Small intestine (tissue), 7 donors: ENCODE measurements at regions not wholly inside any gene's neighbourhood (a gene's known extent, or its start where the extent isn't known, plus 50 kb on each side); places are given as distances from the start of the nearest gene placed in this dataset.

Source experiments
- DNase-seq, 2 donors: peaks; one replicate each; pipeline versions ENCODE4 v3.0.0 to v3.0.0-alpha.2; 2013
- FAIRE-seq: peaks from 2 replicates; lab custom pipeline; 2012; peaks lifted over from hg19 to GRCh38; lab: Jason Lieb, UNC
- H3K27ac ChIP-seq, 3 donors: one replicate each; pipeline ENCODE4 v1.5.1; 2013; ENCODE audit warnings: low read length in 2 of 3, mild to moderate bottlenecking in 2 of 3, control low read depth in 1 of 3, inconsistent platforms in 1 of 3, low read depth in 1 of 3, moderate library complexity in 1 of 3
- H3K27me3 ChIP-seq, 3 donors: one replicate each; pipeline ENCODE4 v1.6.1; 2013; ENCODE audit warnings: low read length in 3 of 3, inconsistent platforms in 1 of 3; ENCODE audit not compliant: control insufficient read depth in 3 of 3, insufficient read depth in 3 of 3
- H3K36me3 ChIP-seq, 3 donors: one replicate each; pipeline ENCODE4 v1.6.1; 2013; ENCODE audit warnings: low read length in 3 of 3, inconsistent platforms in 1 of 3, low read depth in 1 of 3, mild to moderate bottlenecking in 1 of 3, moderate library complexity in 1 of 3; ENCODE audit not compliant: control insufficient read depth in 3 of 3, insufficient read depth in 2 of 3
- H3K4me1 ChIP-seq, 3 donors: one replicate each; pipeline ENCODE4 v1.6.1; 2013; ENCODE audit warnings: low read length in 2 of 3, inconsistent platforms in 1 of 3, low read depth in 1 of 3, mild to moderate bottlenecking in 1 of 3, moderate library complexity in 1 of 3; ENCODE audit not compliant: control insufficient read depth in 3 of 3, insufficient read depth in 2 of 3
- H3K4me3 ChIP-seq, 3 donors: one replicate each; pipeline ENCODE4 v1.5.1; 2013; ENCODE audit warnings: low read length in 3 of 3, control low read depth in 1 of 3, inconsistent platforms in 1 of 3, low read depth in 1 of 3, mild to moderate bottlenecking in 1 of 3, moderate library complexity in 1 of 3
- H3K9me3 ChIP-seq, 2 donors: one replicate each; pipeline ENCODE4 v1.6.1; 2013; ENCODE audit warnings: low read depth in 1 of 2, low read length in 1 of 2; ENCODE audit not compliant: control insufficient read depth in 2 of 2, insufficient read depth in 1 of 2
- WGBS, 3 donors: extraction: QIAGEN DNeasy Blood & Tissue Kit; methylation state at CpG; one replicate each; pipeline ENCODE4 v1.1.7; 2013; 5-methylcytosine and 5-hydroxymethylcytosine counted together
- donor health status: healthy with polysubstance abuse.
- donor health status: control.
- donor health status: control.
- donor health status: Bipolar disorder and iron deficiency.
- donor health status: healthy.

DNA sequence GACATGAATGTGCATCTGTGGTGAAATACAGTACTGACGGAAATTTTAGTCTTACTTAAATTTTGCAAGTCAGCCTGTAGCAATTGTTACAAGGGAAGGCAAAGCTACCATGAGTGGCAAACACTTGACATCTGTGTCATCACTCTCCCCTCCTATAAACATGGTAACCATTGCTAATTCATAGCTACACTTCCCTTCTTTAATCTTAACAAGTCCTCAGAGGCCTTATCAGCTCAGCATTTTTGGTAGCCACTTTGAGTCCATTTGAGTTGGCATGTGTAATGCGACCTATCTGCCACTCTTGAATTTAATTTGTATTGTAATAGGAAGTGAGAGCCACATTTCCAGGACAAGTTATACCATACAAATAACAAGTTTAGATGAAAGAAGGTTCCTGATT, 218.1 kb downstream of the RMST start:
- Histone ChIP-seq H3K36me3 (no peaks in the 10 kb centered on the region), H3K4me1 (no peaks in the 10 kb centered on the region), H3K27me3 (no peaks in the 10 kb centered on the region), H3K27ac (no peak overlapping the region), H3K9me3 (no peaks in the 10 kb centered on the region), H3K4me3 (no peak overlapping the region)
- DNase-seq (no peak), FAIRE-seq (no peak)
- WGBS, 3 donors: 44 to 87% (median 67%) methylated on average over 2 of the region's 2 CpGs

DNA sequence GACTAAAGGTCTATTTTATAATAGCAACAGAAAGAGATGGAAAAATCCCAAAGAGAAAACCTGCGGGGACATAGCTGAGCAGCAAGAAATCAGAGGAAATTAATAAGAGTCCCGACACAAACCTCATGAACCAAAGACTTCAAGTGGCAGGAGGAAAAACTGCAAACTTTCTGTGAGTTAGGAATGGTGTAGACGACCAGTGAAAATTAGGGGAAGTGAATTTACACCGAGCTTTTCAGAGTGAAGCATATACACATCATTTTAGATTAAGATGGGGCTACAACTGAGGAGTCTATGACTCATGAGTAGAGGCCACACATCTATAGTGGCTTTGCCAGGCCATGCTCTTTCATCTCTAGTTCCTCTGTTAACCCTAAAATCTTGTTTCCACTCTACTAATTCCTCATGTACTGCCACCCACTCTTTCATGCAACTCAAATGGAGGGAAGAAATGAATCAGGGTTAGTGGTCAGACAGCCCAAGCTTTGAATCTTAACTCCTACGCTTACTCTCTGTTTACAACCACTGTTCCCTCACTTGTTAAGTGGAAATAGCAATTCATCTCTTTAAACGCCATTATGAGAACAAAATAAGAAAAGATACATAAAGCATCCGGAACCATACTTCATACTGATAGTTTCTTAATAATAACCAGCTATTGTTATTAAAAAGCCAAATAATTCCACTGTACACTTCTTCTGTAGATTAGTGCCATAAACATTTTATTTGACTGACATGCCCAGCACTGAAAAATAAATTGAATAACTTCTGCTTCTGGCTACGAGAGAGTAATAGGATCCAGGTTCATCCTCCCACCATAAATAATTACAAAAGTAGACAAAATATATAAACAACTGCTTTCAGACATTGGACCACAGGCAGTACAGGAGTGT, 219.3 kb downstream of the RMST start:
- WGBS, 3 donors: 66 to 76% (median 68%) methylated on average over 8 of the region's 8 CpGs
- Histone ChIP-seq H3K4me3 (no peak overlapping the region), H3K4me1 (no peaks in the 10 kb centered on the region), H3K9me3 (no peaks in the 10 kb centered on the region), H3K27ac (no peak overlapping the region), H3K27me3 (no peaks in the 10 kb centered on the region), H3K36me3 (no peaks in the 10 kb centered on the region)
- FAIRE-seq: no peak
- no peak for DNase-seq

DNA sequence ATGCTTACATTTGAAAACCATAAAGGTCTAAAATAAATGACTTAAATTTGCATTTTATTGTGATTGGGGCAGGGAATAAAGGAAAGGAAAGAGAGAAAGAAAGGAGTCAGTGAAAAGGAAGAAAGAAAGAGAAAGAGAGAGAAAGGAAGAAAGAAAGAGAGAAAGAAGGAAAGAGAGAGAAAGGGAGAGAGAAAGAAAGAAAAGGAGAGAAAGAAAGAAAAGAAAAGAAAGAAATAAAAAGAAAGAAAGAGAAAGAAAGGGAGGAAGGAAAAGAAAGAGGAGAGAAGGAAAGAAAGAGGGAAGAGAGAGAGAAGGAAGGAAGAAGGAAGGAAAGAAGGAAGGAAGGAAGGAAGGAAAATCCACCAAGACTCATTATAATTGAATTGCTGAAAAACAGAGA, 222.8 kb downstream of the RMST start:
- Histone ChIP-seq H3K4me1 (no peaks in the 10 kb centered on the region), H3K27ac (no peak overlapping the region), H3K4me3 (no peak overlapping the region), H3K36me3 (no peaks in the 10 kb centered on the region), H3K9me3 (no peaks in the 10 kb centered on the region), H3K27me3 (no peaks in the 10 kb centered on the region)
- DNase-seq (no peak), FAIRE-seq (no peak)

DNA sequence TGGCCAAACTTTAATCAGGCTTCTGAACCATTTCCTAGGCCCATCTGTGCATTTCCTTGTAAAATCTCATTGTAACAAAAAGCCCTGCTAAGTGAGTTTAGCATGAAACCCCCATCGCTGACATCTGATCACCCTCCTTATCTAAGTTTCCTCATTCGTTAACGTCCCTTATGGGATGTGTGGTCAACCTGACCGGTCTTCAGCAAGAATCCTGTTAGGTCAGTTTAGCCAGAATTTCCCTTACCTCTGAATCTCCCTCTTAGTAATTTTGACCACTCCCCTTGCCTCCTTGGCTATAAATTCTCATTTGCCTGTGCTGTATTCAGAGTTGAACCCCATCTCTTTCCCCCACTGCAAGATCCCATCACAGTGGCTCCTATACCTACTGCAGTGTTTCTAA, 239.3 kb downstream of the RMST start:
- H3K27me3 ChIP-seq: no peaks in the 10 kb centered on the region
- no peak for DNase-seq

DNA sequence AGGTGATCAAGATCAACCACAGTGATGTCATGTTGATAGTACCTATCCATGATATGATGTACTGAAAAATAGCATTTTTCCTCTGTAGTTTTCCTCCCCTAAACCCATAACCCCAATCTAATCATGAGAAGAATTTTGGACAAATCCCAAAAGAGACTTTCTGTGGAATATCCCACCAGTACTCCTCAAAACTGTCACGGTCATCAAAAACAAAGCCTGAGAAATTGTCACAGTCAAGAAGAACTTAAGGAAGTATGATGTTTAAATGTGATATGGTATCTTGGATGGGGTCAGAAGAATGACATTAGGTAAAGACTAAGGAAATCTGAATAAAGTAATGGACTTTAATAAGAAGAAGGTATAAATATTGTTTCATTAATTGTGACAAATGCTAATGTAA, 248.8 kb downstream of the RMST start:
- Histone ChIP-seq H3K4me3 (no peak overlapping the region), H3K27ac (no peak overlapping the region), H3K9me3 (no peaks in the 10 kb centered on the region), H3K36me3 (no peaks in the 10 kb centered on the region), H3K27me3 (no peaks in the 10 kb centered on the region), H3K4me1 (peaks cover 0 to 18% (median 0%) of the 10 kb centered on the region in 3 donors)
- 82 to 92% (median 84%) methylated on average over 1 of the region's 1 CpG for WGBS, 3 donors
- FAIRE-seq (no peak), DNase-seq (no peak)

More for the DNA sequence above, 239.3 kb downstream of the RMST start:
- no peak for FAIRE-seq
- Histone ChIP-seq H3K4me1 (no peaks in the 10 kb centered on the region), H3K27ac (no peak overlapping the region), H3K36me3 (no peaks in the 10 kb centered on the region), H3K4me3 (no peak overlapping the region), H3K9me3 (peaks cover 0 to 2% of the 10 kb centered on the region in 2 donors)
- 41 to 44% (median 41%) methylated on average over 4 of the region's 4 CpGs for WGBS, 3 donors

DNA sequence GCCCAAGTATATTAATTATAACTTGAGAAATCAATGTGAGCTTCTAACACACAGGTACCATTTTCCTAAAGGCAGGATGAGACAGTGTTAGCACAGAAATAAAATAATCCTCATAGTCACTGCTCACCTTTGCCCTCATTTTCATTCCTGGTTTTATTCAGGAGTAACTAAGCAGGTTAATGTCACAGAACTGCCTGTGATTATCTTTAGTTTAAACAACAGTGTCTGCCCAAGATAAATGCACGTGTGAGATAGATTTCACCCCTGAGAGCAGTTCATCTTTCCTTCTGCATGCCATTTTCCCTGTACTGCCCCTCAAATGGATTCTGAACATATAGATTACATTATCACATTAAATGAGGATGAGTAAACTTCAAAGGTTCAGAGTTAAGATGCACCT, 250.7 kb downstream of the RMST start:
- WGBS, 3 donors: 7 to 25% (median 8%) methylated on average over 1 of the region's 1 CpG
- H3K4me1 ChIP-seq: peaks cover 0 to 18% (median 0%) of the 10 kb centered on the region in 3 donors
- no peak overlapping the region for H3K4me3 ChIP-seq
- no peaks in the 10 kb centered on the region for H3K27me3 ChIP-seq
- no peaks in the 10 kb centered on the region for H3K9me3 ChIP-seq
- H3K27ac ChIP-seq: peak overlapping the region in 1 of 3 donors; percentile 71
- no peak for FAIRE-seq
- peak; percentile 24 to 51 for DNase-seq
- H3K36me3 ChIP-seq: no peaks in the 10 kb centered on the region

DNA sequence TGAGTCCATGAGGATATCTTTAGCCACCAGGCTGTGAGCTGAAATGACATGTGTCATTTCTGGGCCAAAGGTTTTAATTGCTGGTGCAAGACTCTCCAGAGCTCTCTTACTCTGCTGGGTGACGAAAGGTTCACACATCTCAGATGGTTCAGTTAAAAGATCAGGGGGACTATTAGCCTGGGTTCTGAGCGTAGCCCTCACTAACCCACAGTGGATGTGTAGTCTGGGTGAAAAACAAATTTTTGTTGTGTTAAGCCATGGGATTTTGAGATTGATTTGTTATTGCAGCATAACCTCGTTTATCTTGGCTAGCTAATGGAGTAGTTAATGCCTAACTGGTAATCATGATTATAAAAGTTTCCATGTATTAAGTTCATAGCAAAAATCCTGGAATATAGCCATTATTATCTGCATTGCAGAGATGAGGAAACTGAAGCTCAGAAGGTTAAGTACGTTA, 251.5 kb downstream of the RMST start:
- FAIRE-seq (no peak), DNase-seq (peak; percentile 63 to 78)
- no peaks in the 10 kb centered on the region for H3K9me3 ChIP-seq
- no peak overlapping the region for H3K4me3 ChIP-seq
- H3K27ac ChIP-seq: peak overlapping the region in 1 of 3 donors; percentile 71
- H3K27me3 ChIP-seq: no peaks in the 10 kb centered on the region
- 31 to 54% (median 36%) methylated on average over 4 of the region's 4 CpGs for WGBS, 3 donors
- H3K4me1 ChIP-seq: peaks cover 0 to 18% (median 0%) of the 10 kb centered on the region in 3 donors
- H3K36me3 ChIP-seq: no peaks in the 10 kb centered on the region

DNA sequence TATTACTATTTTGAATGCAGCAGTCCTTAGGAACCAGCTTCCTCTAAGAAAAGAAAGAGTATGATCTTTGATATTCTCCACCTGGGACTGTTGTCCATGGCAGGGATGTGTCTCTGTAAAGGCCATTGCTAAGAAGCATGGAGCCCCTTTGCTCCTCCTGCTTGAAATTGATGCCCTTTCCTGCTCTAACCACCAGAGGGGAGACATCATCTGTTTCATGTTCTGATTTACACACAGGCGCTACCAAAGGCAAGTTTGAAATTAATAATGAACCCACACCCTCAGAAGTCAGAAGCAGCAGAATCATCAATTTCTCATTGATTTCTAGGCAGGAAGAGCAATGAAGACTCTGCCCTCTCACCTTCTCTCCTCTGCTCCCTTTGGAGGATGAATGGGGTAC, 253.8 kb downstream of the RMST start:
- H3K9me3 ChIP-seq: no peaks in the 10 kb centered on the region
- no peaks in the 10 kb centered on the region for H3K36me3 ChIP-seq
- no peak overlapping the region for H3K4me3 ChIP-seq
- H3K4me1 ChIP-seq: peaks cover 0 to 18% (median 0%) of the 10 kb centered on the region in 3 donors
- DNase-seq: peak in 1 of 2 donors; percentile 21
- 60 to 91% (median 61%) methylated on average over 1 of the region's 1 CpG for WGBS, 3 donors
- no peak overlapping the region for H3K27ac ChIP-seq
- no peaks in the 10 kb centered on the region for H3K27me3 ChIP-seq
- FAIRE-seq: no peak
